H1 (cell line): ENCODE measurements at regions not wholly inside any gene's neighbourhood (a gene's known extent, or its start where the extent isn't known, plus 50 kb on each side); places are given as distances from the start of the nearest gene placed in this dataset.
A peak's percentile ranks its signal among the peaks of the same experiment; 100 is the strongest.

Experiments used
- CTCF ChIA-PET: fragments of 300-600 bp; sonication (Branson Sonifier 250); formaldehyde crosslinking; loops from one replicate; lab custom pipeline; 2021; ENCODE audit not compliant: partially characterized antibody; lab: Charles Lee
- POLR2A ChIA-PET: fragments of 300-600 bp; sonication (Branson Sonifier 250); formaldehyde crosslinking; loops from one replicate; lab custom pipeline; 2021; ENCODE audit warnings: inconsistent platforms; ENCODE audit not compliant: partially characterized antibody; lab: Charles Lee
- DNase-seq, 2 experiments: peaks; one replicate each; pipeline versions ENCODE4 v3.0.0 to v3.0.0-alpha.2; 2010 to 2022; ENCODE audit warnings: low spot score in 2 of 2, low read depth in 1 of 2, mixed read lengths in 1 of 2
- FAIRE-seq: peaks from 2 replicates; lab custom pipeline; 2011; peaks lifted over from hg19 to GRCh38; lab: Jason Lieb, UNC
- H2AFZ ChIP-seq: 2 replicates; pipeline ENCODE4 v1.8.1; 2012; ENCODE audit warnings: low read length, inconsistent platforms
- H2AK5ac ChIP-seq: 2 replicates; pipeline ENCODE4 v1.6.1; 2013; ENCODE audit warnings: low read depth, low read length
- H2BK120ac ChIP-seq: replicated peaks from 2 replicates; pipeline ENCODE3; 2013; ENCODE audit warnings: low read depth, low read length, inconsistent platforms
- H2BK12ac ChIP-seq: 2 replicates; pipeline ENCODE4 v1.6.1; 2013; ENCODE audit warnings: low read depth, low read length
- H2BK15ac ChIP-seq: 2 replicates; pipeline ENCODE4 v1.6.1; 2013; ENCODE audit warnings: low read length
- H2BK20ac ChIP-seq: 2 replicates; pipeline ENCODE4 v1.6.1; 2013; ENCODE audit warnings: low read length
- H2BK5ac ChIP-seq: 2 replicates; pipeline ENCODE4 v1.6.1; 2013; ENCODE audit warnings: low read depth, low read length
- H3K14ac ChIP-seq: 2 replicates; pipeline ENCODE4 v1.6.1; 2013; ENCODE audit warnings: inconsistent platforms; ENCODE audit not compliant: insufficient read length
- H3K18ac ChIP-seq: 2 replicates; pipeline ENCODE4 v1.6.1; 2013; ENCODE audit warnings: low read length; ENCODE audit errors: extremely low read depth
- H3K23ac ChIP-seq: 2 replicates; pipeline ENCODE4 v1.6.1; 2013; ENCODE audit warnings: inconsistent platforms; ENCODE audit not compliant: insufficient read length
- H3K23me2 ChIP-seq: 2 replicates; pipeline ENCODE4 v1.6.1; 2013; ENCODE audit warnings: low read depth, low read length
- H3K27ac ChIP-seq: 2 replicates; pipeline ENCODE4 v1.6.1; 2011; ENCODE audit warnings: low read depth, low read length, inconsistent platforms
- H3K27me3 ChIP-seq, 4 experiments: replicated peaks in 1 of 4; 1 replicate in 1 of 4; 2 replicates in 3 of 4; pipeline versions ENCODE4 v1.6.1 to v1.8.1; 2011 to 2013; ENCODE audit warnings: low read length in 3 of 4, mild to moderate bottlenecking in 3 of 4, inconsistent platforms in 2 of 4, mixed read lengths in 2 of 4, moderate library complexity in 1 of 4; ENCODE audit not compliant: control insufficient read depth in 3 of 4, insufficient read depth in 3 of 4; ENCODE audit errors: extremely low read depth in 1 of 4
- H3K36me3 ChIP-seq, 4 experiments: 2 replicates each; pipeline versions ENCODE4 v1.6.1 to v1.8.1; 2011 to 2013; ENCODE audit warnings: mild to moderate bottlenecking in 4 of 4, low read length in 3 of 4, moderate library complexity in 2 of 4, control low read depth in 1 of 4, inconsistent platforms in 1 of 4; ENCODE audit not compliant: insufficient read depth in 4 of 4, control insufficient read depth in 2 of 4
- H3K4ac ChIP-seq: replicated peaks from 2 replicates; pipeline ENCODE3; 2013; ENCODE audit warnings: low read length, low read depth, mixed read lengths, inconsistent platforms; ENCODE audit not compliant: insufficient read length
- H3K4me1 ChIP-seq, 4 experiments: replicated peaks in 1 of 4; 1 replicate in 1 of 4; 2 replicates in 3 of 4; pipeline versions ENCODE4 v1.6.1 to v1.8.1; 2011 to 2013; ENCODE audit warnings: low read length in 3 of 4, inconsistent platforms in 2 of 4, mixed read lengths in 1 of 4; ENCODE audit not compliant: insufficient read depth in 4 of 4, control insufficient read depth in 3 of 4
- H3K4me2 ChIP-seq, 2 experiments: 2 replicates each; pipeline versions ENCODE4 v1.6.1 to v1.8.1; 2011 to 2013; ENCODE audit warnings: low read depth in 2 of 2, low read length in 2 of 2, control low read depth in 1 of 2, inconsistent platforms in 1 of 2, mild to moderate bottlenecking in 1 of 2; ENCODE audit not compliant: insufficient read depth in 1 of 2
- H3K4me3 ChIP-seq, 4 experiments: fragments of 200-600, 300-600 bp in 1 of 4; sonication (generic), shearing (Covaris generic), sonication (Bioruptor Twin) in 1 of 4; 2 replicates each; pipeline versions ENCODE4 v1.5.1 to v1.8.1; 2011 to 2016; ENCODE audit warnings: low read length in 4 of 4, low read depth in 3 of 4, control low read depth in 2 of 4, inconsistent platforms in 2 of 4, mild to moderate bottlenecking in 2 of 4, mixed read lengths in 1 of 4, moderate library complexity in 1 of 4; ENCODE audit not compliant: insufficient read depth in 2 of 4; ENCODE audit errors: extremely low read depth in 1 of 4
- H3K56ac ChIP-seq: replicated peaks from 2 replicates; pipeline ENCODE3; 2013; ENCODE audit warnings: low read depth, mild to moderate bottlenecking, mixed read lengths, low read length, inconsistent platforms; ENCODE audit not compliant: insufficient read length
- H3K79me1 ChIP-seq: 2 replicates; pipeline ENCODE4 v1.6.1; 2013; ENCODE audit warnings: low read depth, low read length, control low read depth
- H3K79me2 ChIP-seq, 2 experiments: 2 replicates each; pipeline versions ENCODE4 v1.6.1 to v1.8.1; 2012 to 2013; ENCODE audit warnings: low read length in 2 of 2, mild to moderate bottlenecking in 2 of 2, inconsistent platforms in 1 of 2; ENCODE audit not compliant: insufficient read depth in 2 of 2, control insufficient read depth in 1 of 2
- H3K9ac ChIP-seq, 4 experiments: replicated peaks in 1 of 4; 1 replicate in 1 of 4; 2 replicates in 3 of 4; pipeline versions ENCODE4 v1.6.1 to v1.8.1; 2011 to 2013; ENCODE audit warnings: low read depth in 3 of 4, low read length in 3 of 4, control low read depth in 2 of 4, mild to moderate bottlenecking in 2 of 4, moderate library complexity in 2 of 4, inconsistent platforms in 1 of 4; ENCODE audit errors: extremely low read depth in 1 of 4
- H3K9me3 ChIP-seq, 2 experiments: 2 replicates each; pipeline versions ENCODE4 v1.6.1 to v1.8.1; 2012 to 2013; ENCODE audit warnings: mild to moderate bottlenecking in 2 of 2, moderate library complexity in 2 of 2, control low read depth in 1 of 2, inconsistent platforms in 1 of 2, low read depth in 1 of 2, low read length in 1 of 2, mixed read lengths in 1 of 2; ENCODE audit not compliant: insufficient read depth in 2 of 2
- H4K20me1 ChIP-seq, 2 experiments: replicated peaks in 1 of 2; 2 replicates each; pipeline versions ENCODE3 to v1.8.1; 2011 to 2013; ENCODE audit warnings: inconsistent platforms in 2 of 2, low read length in 2 of 2, mild to moderate bottlenecking in 1 of 2; ENCODE audit not compliant: insufficient read depth in 2 of 2, control insufficient read depth in 1 of 2
- H4K5ac ChIP-seq: 2 replicates; pipeline ENCODE4 v1.6.1; 2013; ENCODE audit warnings: low read length, low read depth, mixed read lengths, inconsistent platforms; ENCODE audit not compliant: insufficient read length
- H4K8ac ChIP-seq: 2 replicates; pipeline ENCODE4 v1.8.0; 2013; ENCODE audit warnings: mild to moderate bottlenecking, moderate library complexity, low read length, inconsistent platforms; ENCODE audit not compliant: insufficient read depth; ENCODE audit errors: extremely low read depth
- H4K91ac ChIP-seq: replicated peaks from 2 replicates; pipeline ENCODE3; 2013; ENCODE audit warnings: low read length, mixed read lengths, inconsistent platforms; ENCODE audit not compliant: insufficient read length
- CBX5 ChIP-seq: fragments of 300-800, 300-1000 bp; sonication (generic); IDR thresholded peaks from 2 replicates; pipeline ENCODE4 v1.7.1; 2016; ENCODE audit warnings: antibody characterized with exemption, low read length, low read depth
- TEAD4 ChIP-seq: IDR thresholded peaks from 2 replicates; pipeline ENCODE4 v1.6.1; 2012; ENCODE audit warnings: low read depth, low read length, inconsistent platforms, mixed read lengths
- WGBS, 2 experiments: shearing (Covaris generic) in 1 of 2; methylation state at CpG; one replicate each; pipeline versions ENCODE4 v1.1.6 to v1.1.7; 2013 to 2015; ENCODE audit warnings: low lambda C conversion rate in 2 of 2, mixed read lengths in 2 of 2, inconsistent platforms in 1 of 2, low coverage in 1 of 2, missing lambda C conversion rate in 1 of 2; ENCODE audit not compliant: insufficient replicate concordance in 2 of 2, insufficient coverage in 1 of 2, insufficient read length in 1 of 2; ENCODE audit errors: extremely low coverage in 1 of 2, missing lambda C conversion rate in 1 of 2; 5-methylcytosine and 5-hydroxymethylcytosine counted together

DNA sequence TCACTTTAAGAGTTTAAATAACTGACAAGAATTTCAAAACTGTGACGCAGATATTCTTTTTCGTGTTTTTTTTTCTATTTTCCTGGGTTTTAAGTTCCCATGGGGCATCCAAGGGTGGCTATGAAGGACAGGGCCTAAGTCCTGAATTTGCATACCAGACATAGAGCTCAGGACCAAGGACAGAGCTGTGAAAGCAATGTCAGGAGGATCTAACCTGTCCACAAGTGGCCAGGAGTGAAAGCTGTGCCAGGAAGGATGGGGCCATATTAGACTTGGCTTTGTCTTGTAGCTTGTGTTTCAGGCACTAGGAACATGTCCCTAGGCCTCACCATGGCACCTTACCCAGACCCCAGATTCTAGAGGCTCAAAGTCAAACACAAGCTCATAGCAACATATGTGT lies 289.4 kb upstream of the MIR17HG start:
- Histone ChIP-seq H2BK5ac (no peak overlapping the region), H3K36me3 (no peaks in the 10 kb centered on the region), H3K4me2 (no peak overlapping the region), H3K79me2 (no peaks in the 10 kb centered on the region), H4K5ac (no peak overlapping the region), H3K4ac (no peak overlapping the region), H3K23ac (no peak overlapping the region), H3K9ac (no peak overlapping the region), H3K23me2 (no peaks in the 10 kb centered on the region), H2AK5ac (no peak overlapping the region), H2BK20ac (no peak overlapping the region), H3K4me1 (peaks cover 0 to 3% (median 0%) of the 10 kb centered on the region in 4 experiments; a peak in 1 of 7 replicates), H3K27ac (no peak overlapping the region), H4K20me1 (no peaks in the 10 kb centered on the region), H3K18ac (no peak overlapping the region), H4K8ac (no peak overlapping the region), H2AFZ (no peak overlapping the region), H2BK12ac (no peak overlapping the region), H3K56ac (no peak overlapping the region), H3K9me3 (no peaks in the 10 kb centered on the region), H3K27me3 (no peaks in the 10 kb centered on the region), H3K79me1 (no peaks in the 10 kb centered on the region), H3K4me3 (no peak overlapping the region), H2BK120ac (no peak overlapping the region), H4K91ac (no peak overlapping the region), H2BK15ac (0 out of 2 replicates have a peak overlapping the region, but pooled peaks have one; percentile 46), H3K14ac (no peak overlapping the region)
- WGBS, 2 experiments = 71% methylated on average over 2 of the region's 2 CpGs; no CpG with 5 or more reads in 1 of the 2 experiments
- DNase-seq (no peak), FAIRE-seq (no peak)
- 0 out of 2 replicates have a peak, but pooled peaks have one; percentile 5 for TF ChIP-seq TEAD4
- no peak for TF ChIP-seq CBX5
- ChIA-PET CTCF (interaction anchor here (1.2 to 1.6 kb wide), 3 partner anchors 14 to 166 kb away, joined by 4 to 7 read pairs (median 4); no protein-coding TSS in a partner anchor), POLR2A (no interaction called here)
